ENCODE measurements at regions not wholly inside any gene's neighbourhood (a gene's known extent, or its start where the extent isn't known, plus 50 kb on each side); places are given as distances from the start of the nearest gene placed in this dataset.

- H3K9me3 ChIP-seq (ENCODE audit: insufficient read depth, low read depth): no peaks in the 10 kb centered on the region
- no TSS peak for BruUV-seq (replicated peaks)
- TF ChIP-seq, protein P1, sequence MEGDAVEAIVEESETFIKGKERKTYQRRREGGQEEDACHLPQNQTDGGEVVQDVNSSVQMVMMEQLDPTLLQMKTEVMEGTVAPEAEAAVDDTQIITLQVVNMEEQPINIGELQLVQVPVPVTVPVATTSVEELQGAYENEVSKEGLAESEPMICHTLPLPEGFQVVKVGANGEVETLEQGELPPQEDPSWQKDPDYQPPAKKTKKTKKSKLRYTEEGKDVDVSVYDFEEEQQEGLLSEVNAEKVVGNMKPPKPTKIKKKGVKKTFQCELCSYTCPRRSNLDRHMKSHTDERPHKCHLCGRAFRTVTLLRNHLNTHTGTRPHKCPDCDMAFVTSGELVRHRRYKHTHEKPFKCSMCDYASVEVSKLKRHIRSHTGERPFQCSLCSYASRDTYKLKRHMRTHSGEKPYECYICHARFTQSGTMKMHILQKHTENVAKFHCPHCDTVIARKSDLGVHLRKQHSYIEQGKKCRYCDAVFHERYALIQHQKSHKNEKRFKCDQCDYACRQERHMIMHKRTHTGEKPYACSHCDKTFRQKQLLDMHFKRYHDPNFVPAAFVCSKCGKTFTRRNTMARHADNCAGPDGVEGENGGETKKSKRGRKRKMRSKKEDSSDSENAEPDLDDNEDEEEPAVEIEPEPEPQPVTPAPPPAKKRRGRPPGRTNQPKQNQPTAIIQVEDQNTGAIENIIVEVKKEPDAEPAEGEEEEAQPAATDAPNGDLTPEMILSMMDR (conservative IDR thresholded peaks at IDR 0.05): no peak
- no peak for TF ChIP-seq EZH2 (IDR thresholded peaks at IDR 0.05; ENCODE audit: low read depth)
- H3K4me3 ChIP-seq: no peak overlapping the region
- no peaks in the 10 kb centered on the region for H4K20me1 ChIP-seq (ENCODE audit: insufficient read depth)
- DNase-seq: no peak
- CTCF ChIA-PET: no interaction called here
- H3K4me2 ChIP-seq: no peak overlapping the region
- intact Hi-C loops (cut with micrococcal nuclease; ENCODE audit: unreplicated experiment): no loop called here
- H3K27me3 ChIP-seq (ENCODE audit: insufficient read depth, low read depth): peaks cover 13% of the 10 kb centered on the region; the same call in 1 of the 2 replicates
- H3K36me3 ChIP-seq (ENCODE audit: low read depth): no peaks in the 10 kb centered on the region
- H2AFZ ChIP-seq: no peak overlapping the region
- no peak overlapping the region for H3K27ac ChIP-seq
- no peaks in the 10 kb centered on the region for H3K9me2 ChIP-seq (ENCODE audit: insufficient read depth)
- H3K79me2 ChIP-seq (ENCODE audit: low read depth): no peaks in the 10 kb centered on the region
- POLR2A ChIA-PET (ENCODE audit: unreplicated experiment): no interaction called here
- no peaks in the 10 kb centered on the region for H3K4me1 ChIP-seq (replicated peaks; ENCODE audit: insufficient read depth)
- H3F3A ChIP-seq (ENCODE audit: insufficient read depth, low read depth): no peaks in the 10 kb centered on the region
Observed at GRCh38 chr16:55214974-55215494, 109.0 kb upstream of the IRX6 start.

DNA sequence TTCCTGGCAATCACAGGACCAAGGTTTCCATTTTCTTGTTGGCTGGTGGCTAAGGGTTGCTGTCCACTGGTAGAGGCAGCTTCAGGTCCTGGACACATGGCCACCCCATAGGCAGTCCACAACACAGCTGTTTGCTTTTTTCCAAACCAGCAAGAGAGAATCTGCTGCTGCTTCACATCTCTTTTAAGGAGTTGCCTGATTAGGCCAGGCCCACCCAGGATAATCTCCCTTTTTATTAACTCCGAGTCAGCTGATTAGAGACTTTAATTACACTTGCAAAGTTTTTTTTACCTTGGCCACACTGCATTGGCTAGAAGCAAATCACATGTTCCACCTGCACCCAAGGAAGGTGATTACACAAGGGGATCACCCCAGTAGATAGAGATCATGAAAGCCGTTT, 106.6 kb upstream of the IRX6 start:
- DNase-seq: no peak
- no peak overlapping the region for H3K4me3 ChIP-seq

GRCh38 chr16:55221836-55222235, 102.2 kb upstream of the IRX6 start:
- no TSS peak for BruUV-seq (replicated peaks)
- intact Hi-C loops (cut with micrococcal nuclease; ENCODE audit: unreplicated experiment): no loop called here

More for the DNA sequence above, 106.6 kb upstream of the IRX6 start:
- Histone ChIP-seq H3K4me2 (no peak overlapping the region), H3F3A (ENCODE audit: insufficient read depth, low read depth) (no peaks in the 10 kb centered on the region), H3K79me2 (ENCODE audit: low read depth) (no peaks in the 10 kb centered on the region), H3K27me3 (ENCODE audit: insufficient read depth, low read depth) (peaks cover 13% of the 10 kb centered on the region; the same call in 1 of the 2 replicates), H2AFZ (no peak overlapping the region), H3K27ac (no peak overlapping the region), H4K20me1 (ENCODE audit: insufficient read depth) (no peaks in the 10 kb centered on the region; the same call in 1 of the 2 replicates), H3K36me3 (ENCODE audit: low read depth) (no peaks in the 10 kb centered on the region), H3K9me3 (ENCODE audit: insufficient read depth, low read depth) (no peaks in the 10 kb centered on the region), H3K9me2 (ENCODE audit: insufficient read depth) (no peaks in the 10 kb centered on the region), H3K4me1 (replicated peaks; ENCODE audit: insufficient read depth) (no peaks in the 10 kb centered on the region)
- TF ChIP-seq, protein P1 (conservative IDR thresholded peaks at IDR 0.05): no peak
- TF ChIP-seq EZH2 (IDR thresholded peaks at IDR 0.05; ENCODE audit: low read depth): no peak
- ChIA-PET CTCF (no interaction called here), POLR2A (ENCODE audit: unreplicated experiment) (no interaction called here)
- BruUV-seq (replicated peaks): no TSS peak
- intact Hi-C loops (cut with micrococcal nuclease; ENCODE audit: unreplicated experiment): no loop called here

More at GRCh38 chr16:55221836-55222235, 102.2 kb upstream of the IRX6 start:
- no peaks in the 10 kb centered on the region for H3F3A ChIP-seq (ENCODE audit: insufficient read depth, low read depth)
- no peak overlapping the region for H3K4me2 ChIP-seq
- no peak overlapping the region for H3K27ac ChIP-seq
- ChIA-PET POLR2A (ENCODE audit: unreplicated experiment) (no interaction called here), CTCF (no interaction called here)
- H3K9me2 ChIP-seq (ENCODE audit: insufficient read depth): no peaks in the 10 kb centered on the region
- H3K4me1 ChIP-seq (replicated peaks; ENCODE audit: insufficient read depth): no peaks in the 10 kb centered on the region
- H3K79me2 ChIP-seq (ENCODE audit: low read depth): no peaks in the 10 kb centered on the region
- H2AFZ ChIP-seq: no peak overlapping the region; the same call in 1 of the 2 replicates
- no peaks in the 10 kb centered on the region for H3K36me3 ChIP-seq (ENCODE audit: low read depth)
- H4K20me1 ChIP-seq (ENCODE audit: insufficient read depth): no peaks in the 10 kb centered on the region; the same call in 1 of the 2 replicates
- H3K9me3 ChIP-seq (ENCODE audit: insufficient read depth, low read depth): peaks cover 6% of the 10 kb centered on the region; the same call in 1 of the 2 replicates
- no peak for TF ChIP-seq EZH2 (IDR thresholded peaks at IDR 0.05; ENCODE audit: low read depth)
- TF ChIP-seq, protein P1 (conservative IDR thresholded peaks at IDR 0.05): no peak
- DNase-seq: no peak
- H3K4me3 ChIP-seq: no peak overlapping the region
- no peaks in the 10 kb centered on the region for H3K27me3 ChIP-seq (ENCODE audit: insufficient read depth, low read depth)
